ENCODE measurements at regions not wholly inside any gene's neighbourhood (a gene's known extent, or its start where the extent isn't known, plus 50 kb on each side); places are given as distances from the start of the nearest gene placed in this dataset.

- no peak for TF ChIP-seq TCF7 (CRISPR knock-in tag; IDR thresholded peaks at IDR 0.05; ENCODE audit: low read depth)
- TF ChIP-seq ZNF121 (CRISPR knock-in tag; IDR thresholded peaks at IDR 0.05): no peak
- no peak for TF ChIP-seq ELF4 (CRISPR knock-in tag; IDR thresholded peaks at IDR 0.05; ENCODE audit: low read depth)
- TF ChIP-seq CTCF (IDR thresholded peaks at IDR 0.05): no peak
- TF ChIP-seq USF2 (CRISPR knock-in tag; IDR thresholded peaks at IDR 0.05): no peak
- no peak for TF ChIP-seq MAX (CRISPR knock-in tag; IDR thresholded peaks at IDR 0.05)
- TF ChIP-seq KAT7 (CRISPR knock-in tag; IDR thresholded peaks at IDR 0.05; ENCODE audit: borderline replicate concordance): no peak
- no peak for TF ChIP-seq ESRRA (CRISPR knock-in tag; IDR thresholded peaks at IDR 0.05; ENCODE audit: borderline replicate concordance)
- TF ChIP-seq NR1H2 (CRISPR knock-in tag; IDR thresholded peaks at IDR 0.05): no peak
- no peak for TF ChIP-seq IRF2 (CRISPR knock-in tag; IDR thresholded peaks at IDR 0.05; ENCODE audit: borderline replicate concordance, low read depth)
- TF ChIP-seq GRHL2 (CRISPR knock-in tag; IDR thresholded peaks at IDR 0.05; ENCODE audit: insufficient replicate concordance, severe bottlenecking): no peak
Observed at GRCh38 chr15:92533298-92533697, 122.3 kb downstream of the FAM174B start.

All from WTC11 (cell line).